HK-2 (cell line): ENCODE measurements at regions not wholly inside any gene's neighbourhood (a gene's known extent, or its start where the extent isn't known, plus 50 kb on each side); places are given as distances from the start of the nearest gene placed in this dataset.
A peak's percentile ranks its signal among the peaks of the same experiment; 100 is the strongest.
"Not testable (repeated sequence)": the region's sequence is repeated elsewhere in the genome, so short reads cannot be mapped to it uniquely, and the experiment has no call there.

Source experiments
- DNase-seq: peaks from one replicate; pipeline ENCODE4 v3.0.0-alpha.2; 2018; ENCODE audit not compliant: unreplicated experiment

GRCh38 chr6:11409371-11409770 is 128.2 kb upstream of the TMEM170B start:
- no peak for DNase-seq

GRCh38 chr6:11407414-11407813 is 130.1 kb upstream of the TMEM170B start:
- no peak for DNase-seq

GRCh38 chr6:11404838-11405237 is 132.7 kb upstream of the TMEM170B start:
- DNase-seq: no peak

DNA sequence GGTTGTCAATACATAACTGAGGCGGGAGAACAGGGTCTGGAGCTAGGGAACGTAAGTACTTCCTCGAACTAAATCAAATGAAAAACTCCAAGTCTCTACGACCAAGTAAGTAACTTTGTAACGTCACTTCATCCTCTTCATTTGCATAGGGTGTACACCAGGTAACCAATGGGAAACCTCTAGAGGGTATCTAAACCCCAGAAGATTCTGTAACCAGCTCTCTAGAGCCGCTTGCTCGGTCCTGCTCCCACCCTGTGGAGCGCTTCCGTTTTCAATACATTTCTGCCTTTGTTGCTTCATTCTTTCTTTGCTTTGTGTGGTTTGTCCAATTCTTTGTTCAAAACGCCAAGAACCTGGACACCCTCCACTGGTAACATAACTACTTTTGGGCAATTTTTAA is 133.5 kb upstream of the TMEM170B start:
- DNase-seq: no peak

GRCh38 chr6:11403035-11403601 is 134.4 kb upstream of the TMEM170B start:
- DNase-seq: no peak

DNA sequence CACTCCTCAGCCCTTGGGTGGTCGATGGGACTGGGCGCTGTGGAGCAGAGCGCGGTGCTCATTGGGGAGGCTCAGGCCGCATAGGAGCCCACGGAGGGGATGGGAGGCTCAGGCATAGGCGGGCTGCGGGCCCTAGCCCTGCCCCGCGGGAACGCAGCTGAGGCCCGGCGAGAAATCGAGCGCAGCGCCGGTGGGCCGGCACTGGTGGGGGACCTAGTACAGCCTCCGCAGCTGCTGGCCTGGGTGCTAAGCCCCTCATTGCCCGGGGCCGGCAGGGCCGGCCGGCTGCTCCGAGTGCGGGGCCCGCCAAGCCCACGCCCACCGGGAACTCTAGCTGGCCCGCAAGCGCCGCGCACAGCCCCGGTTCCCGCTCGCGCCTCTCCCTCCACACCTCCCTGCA is 135.0 kb upstream of the TMEM170B start:
- DNase-seq: not testable (repeated sequence)

GRCh38 chr6:11401954-11402353 is 135.6 kb upstream of the TMEM170B start:
- not testable (repeated sequence) for DNase-seq

DNA sequence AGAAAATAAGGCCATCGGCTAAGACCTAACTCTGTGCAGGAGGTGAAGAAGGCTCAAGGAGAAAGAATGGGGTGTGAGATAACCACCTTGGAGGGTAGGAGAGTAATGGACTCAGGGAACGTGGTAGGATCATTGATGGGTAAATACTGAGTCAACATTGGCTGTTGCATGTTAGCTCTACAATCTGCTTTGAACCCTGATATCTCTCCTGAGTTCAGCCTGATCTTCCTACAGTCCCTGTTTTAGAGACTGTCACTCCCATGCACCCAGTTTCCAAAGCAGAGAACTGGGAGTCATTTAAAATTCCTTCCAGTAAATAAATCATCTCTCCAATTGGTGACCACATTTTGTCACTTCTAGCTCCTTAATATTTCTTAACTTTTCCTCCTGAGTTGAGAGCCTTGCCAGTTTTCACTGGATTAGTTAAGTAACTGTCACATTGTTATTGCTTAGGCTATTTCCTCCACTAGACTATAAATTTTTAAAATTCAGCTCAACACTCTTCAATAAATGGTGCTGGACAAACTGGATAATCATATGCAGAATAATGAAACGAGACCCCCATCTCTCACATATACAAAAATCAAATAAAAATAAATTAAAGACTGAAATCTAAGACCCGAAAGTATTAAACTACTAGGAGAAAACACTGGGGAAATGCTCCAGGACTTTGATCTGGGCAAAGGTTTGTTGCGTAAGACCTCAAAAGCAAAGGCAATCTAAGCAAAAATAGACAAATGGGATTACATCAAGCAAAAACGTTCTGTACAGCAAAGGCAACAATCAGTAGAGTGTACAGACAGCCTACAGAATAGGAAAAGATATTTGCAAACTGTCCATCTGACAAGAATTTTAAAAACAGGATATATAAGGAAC is 138.9 kb upstream of the TMEM170B start:
- DNase-seq: no peak

- no peak for DNase-seq
These were observed 139.7 kb upstream of the TMEM170B start for GRCh38 chr6:11397622-11398450.

DNA sequence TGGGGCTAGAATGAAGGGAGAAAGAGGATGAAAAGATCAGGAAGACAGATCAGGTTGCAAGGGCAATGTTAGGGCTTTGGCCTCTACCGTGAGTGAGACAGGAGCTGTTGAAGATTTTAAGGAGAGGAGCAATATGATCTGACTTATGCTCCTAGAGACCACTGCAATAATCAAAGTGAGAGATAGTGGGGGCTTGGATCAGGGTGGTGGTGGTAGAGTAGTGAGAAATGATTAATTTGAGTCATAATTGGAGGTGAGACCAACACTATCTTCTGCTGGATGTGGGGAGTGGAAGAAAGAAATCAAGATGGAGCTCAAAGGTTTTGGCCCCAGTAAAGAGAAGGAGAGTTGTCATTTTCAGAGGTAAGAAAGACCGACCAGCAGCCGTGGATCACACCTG is 140.7 kb upstream of the TMEM170B start:
- no peak for DNase-seq

DNA sequence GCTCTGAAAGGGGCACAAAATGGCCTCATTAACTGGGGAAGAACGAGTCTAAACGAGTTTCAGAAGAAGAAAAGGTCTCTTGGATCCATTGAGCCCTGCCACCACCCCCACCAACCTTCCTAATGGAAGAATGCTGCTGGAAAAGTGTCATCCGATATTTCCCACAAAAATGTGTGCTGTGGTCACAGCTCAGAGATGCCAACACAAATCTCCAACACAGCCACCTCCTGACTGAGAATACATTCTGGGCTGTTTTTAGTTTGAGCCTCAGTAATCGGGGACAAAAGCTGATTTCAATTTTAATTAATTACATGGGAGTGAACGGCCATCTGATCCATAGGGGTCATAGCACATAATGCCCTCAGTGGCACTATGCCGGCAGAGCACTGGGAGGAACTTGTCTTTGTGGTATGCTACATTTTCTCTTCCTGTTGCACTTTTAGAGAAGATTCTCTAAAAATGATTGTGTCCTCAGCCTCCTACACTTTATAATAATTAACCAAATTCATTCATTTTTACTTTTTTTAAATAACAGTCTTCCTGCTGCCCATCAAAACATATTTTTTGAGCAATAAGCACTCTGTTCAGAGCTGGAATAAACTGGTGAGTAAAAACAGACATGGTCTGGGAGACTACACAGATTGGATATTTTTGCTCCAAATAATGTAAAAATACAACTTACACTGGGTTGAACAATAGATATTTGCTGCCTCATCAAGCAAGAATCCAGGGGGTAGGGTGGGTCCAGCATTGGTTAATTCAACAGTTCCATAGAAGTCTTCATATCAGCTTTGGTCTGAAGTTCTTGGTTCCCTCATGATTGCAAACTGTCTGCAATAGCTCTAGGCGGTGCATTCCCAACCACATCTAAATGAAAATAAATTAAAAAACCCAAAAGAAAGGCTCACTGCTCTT is 143.6 kb upstream of the TMEM170B start:
- peak; percentile 60 for DNase-seq

GRCh38 chr6:11392778-11393507 is 144.6 kb upstream of the TMEM170B start:
- peak; percentile 43 for DNase-seq

- DNase-seq: no peak
These were observed 145.4 kb upstream of the TMEM170B start for GRCh38 chr6:11391934-11392777.

- no peak for DNase-seq
These were observed 147.6 kb upstream of the TMEM170B start for GRCh38 chr6:11389977-11390376.

- no peak for DNase-seq
These were observed 148.3 kb upstream of the TMEM170B start for GRCh38 chr6:11388983-11389944.

GRCh38 chr6:11387707-11388430 is 149.7 kb upstream of the TMEM170B start:
- no peak for DNase-seq

- no peak for DNase-seq
These were observed 150.8 kb upstream of the TMEM170B start for GRCh38 chr6:11386726-11387125.

- DNase-seq: no peak
These were observed 151.2 kb upstream of the TMEM170B start for GRCh38 chr6:11386323-11386722.
